IMR-90 (cell line): ENCODE measurements at regions not wholly inside any gene's neighbourhood (a gene's known extent, or its start where the extent isn't known, plus 50 kb on each side); places are given as distances from the start of the nearest gene placed in this dataset.

ENCODE experiments used
- ATAC-seq: fragments of 200-7000 bp; cut with Tn5 transposase; 2 replicates; pipeline ENCODE4 v1.9.1; 2020; ENCODE audit warnings: low read depth, mild to moderate bottlenecking, moderate library complexity
- BruUV-seq: library from RNA; stranded (reverse); fragments of 400-500 nt; replicated peaks from 2 replicates; lab custom pipeline; 2021; lab: Mats Ljungman, UMichigan
- CTCF ChIA-PET: fragments of 300-600 bp; formaldehyde crosslinking; extraction: SDS; loops from one replicate; lab custom pipeline; 2021; ENCODE audit warnings: antibody characterized with exemption; lab: Yijun Ruan, JAX
- POLR2A ChIA-PET: fragments of 300-600 bp; sonication (Branson Sonifier 250); formaldehyde crosslinking; loops from one replicate; lab custom pipeline; 2022; ENCODE audit warnings: antibody characterized with exemption; ENCODE audit not compliant: unreplicated experiment; lab: Charles Lee
- DNase-seq: peaks from one replicate; pipeline ENCODE4 v3.0.0; 2013
- H2AFZ ChIP-seq: replicated peaks from 2 replicates; pipeline ENCODE3; 2013; ENCODE audit warnings: low read length, mild to moderate bottlenecking; ENCODE audit not compliant: poor library complexity
- H2AK5ac ChIP-seq: 2 replicates; pipeline ENCODE4 v1.6.1; 2013; ENCODE audit warnings: low read depth, low read length, inconsistent platforms
- H2AK9ac ChIP-seq: replicated peaks from 2 replicates; pipeline ENCODE3; 2013; ENCODE audit warnings: mild to moderate bottlenecking, low read depth, low read length, moderate library complexity; ENCODE audit not compliant: poor library complexity
- H2BK120ac ChIP-seq: 2 replicates; pipeline ENCODE4 v1.6.1; 2013; ENCODE audit warnings: low read depth, low read length, inconsistent platforms
- H2BK15ac ChIP-seq: 3 replicates; pipeline ENCODE4 v1.6.1; 2013; ENCODE audit warnings: low read depth, low read length, inconsistent platforms
- H2BK20ac ChIP-seq: 2 replicates; pipeline ENCODE4 v1.6.1; 2013; ENCODE audit warnings: low read depth, mild to moderate bottlenecking, inconsistent platforms, low read length, moderate library complexity
- H2BK5ac ChIP-seq: 2 replicates; pipeline ENCODE4 v1.6.1; 2013; ENCODE audit warnings: mild to moderate bottlenecking, low read depth, low read length, inconsistent platforms; ENCODE audit not compliant: poor library complexity, severe bottlenecking
- H3K14ac ChIP-seq: replicated peaks from 2 replicates; pipeline ENCODE4 v1.6.1; 2013; ENCODE audit warnings: low read depth, low read length, inconsistent platforms
- H3K18ac ChIP-seq: 2 replicates; pipeline ENCODE4 v1.6.1; 2013; ENCODE audit warnings: low read depth, low read length, control low read depth
- H3K23ac ChIP-seq: 2 replicates; pipeline ENCODE4 v1.6.1; 2013; ENCODE audit warnings: low read depth, low read length, inconsistent platforms
- H3K27ac ChIP-seq: 2 replicates; pipeline ENCODE4 v1.5.1; 2013; ENCODE audit warnings: mild to moderate bottlenecking, control low read depth, low read length; ENCODE audit not compliant: insufficient read depth
- H3K27me3 ChIP-seq: 2 replicates; pipeline ENCODE4 v1.6.1; 2013; ENCODE audit warnings: low read length; ENCODE audit not compliant: control insufficient read depth, insufficient read depth
- H3K36me3 ChIP-seq: 2 replicates; pipeline ENCODE4 v1.6.1; 2013; ENCODE audit warnings: low read length, mixed read lengths; ENCODE audit not compliant: control insufficient read depth, insufficient read depth
- H3K4ac ChIP-seq: 2 replicates; pipeline ENCODE4 v1.6.1; 2013; ENCODE audit warnings: low read depth, low read length, inconsistent platforms
- H3K4me1 ChIP-seq: 2 replicates; pipeline ENCODE4 v1.6.1; 2013; ENCODE audit warnings: low read length, mixed read lengths; ENCODE audit not compliant: control insufficient read depth, insufficient read depth
- H3K4me2 ChIP-seq: 2 replicates; pipeline ENCODE4 v1.6.1; 2013; ENCODE audit warnings: low read depth, mild to moderate bottlenecking, control low read depth, low read length, moderate library complexity
- H3K4me3 ChIP-seq: 2 replicates; pipeline ENCODE4 v1.5.1; 2013; ENCODE audit warnings: low read depth, mild to moderate bottlenecking, control low read depth, low read length, moderate library complexity; ENCODE audit not compliant: insufficient read depth
- H3K56ac ChIP-seq: 2 replicates; pipeline ENCODE4 v1.6.1; 2013; ENCODE audit warnings: low read length, inconsistent platforms; ENCODE audit not compliant: insufficient read depth; ENCODE audit errors: extremely low read depth
- H3K79me1 ChIP-seq, 2 experiments: 2 replicates each; pipeline ENCODE4 v1.6.1; 2013; ENCODE audit warnings: low read length in 2 of 2, inconsistent platforms in 1 of 2, low read depth in 1 of 2
- H3K9ac ChIP-seq: 2 replicates; pipeline ENCODE4 v1.6.1; 2013; ENCODE audit warnings: low read depth, low read length, control low read depth
- H3K9me1 ChIP-seq: 2 replicates; pipeline ENCODE4 v1.6.1; 2013; ENCODE audit warnings: low read length, inconsistent platforms; ENCODE audit not compliant: insufficient read depth
- H3K9me3 ChIP-seq: 2 replicates; pipeline ENCODE4 v1.6.1; 2013; ENCODE audit warnings: low read length; ENCODE audit not compliant: control insufficient read depth, insufficient read depth
- H4K20me1 ChIP-seq: 2 replicates; pipeline ENCODE4 v1.6.1; 2013; ENCODE audit warnings: low read length, inconsistent platforms; ENCODE audit not compliant: insufficient read depth
- H4K5ac ChIP-seq: 2 replicates; pipeline ENCODE4 v1.6.1; 2013; ENCODE audit warnings: mild to moderate bottlenecking, low read depth, low read length, control low read depth
- H4K8ac ChIP-seq, 2 experiments: 2 replicates each; pipeline ENCODE4 v1.6.1; 2013; ENCODE audit warnings: low read depth in 2 of 2, low read length in 2 of 2, control low read depth in 1 of 2, inconsistent platforms in 1 of 2
- H4K91ac ChIP-seq: 2 replicates; pipeline ENCODE4 v1.6.1; 2013; ENCODE audit warnings: low read depth, low read length, inconsistent platforms; ENCODE audit not compliant: insufficient read depth
- BHLHE40 ChIP-seq: fragments of 150-350 bp; IDR thresholded peaks from 2 replicates; pipeline ENCODE4 v1.6.1; 2016; ENCODE audit warnings: mild to moderate bottlenecking, low read depth, low read length
- CEBPB ChIP-seq: IDR thresholded peaks from 2 replicates; pipeline ENCODE4 v1.6.1; 2012; ENCODE audit warnings: low read depth, low read length, improper control_type of control experiment
- CHD1 ChIP-seq: IDR thresholded peaks from 2 replicates; pipeline ENCODE4 v1.6.1; 2012; ENCODE audit warnings: low read depth, low read length, improper control_type of control experiment
- ELK1 ChIP-seq: fragments of 150-350 bp; IDR thresholded peaks from 2 replicates; pipeline ENCODE4 v1.6.1; 2016; ENCODE audit warnings: low read depth, mild to moderate bottlenecking, low read length, moderate library complexity, borderline replicate concordance
- FOS ChIP-seq: fragments of 150-350 bp; IDR thresholded peaks from 2 replicates; pipeline ENCODE4 v1.6.1; 2016; ENCODE audit warnings: low read depth, low read length
- MAFK ChIP-seq: IDR thresholded peaks from 2 replicates; pipeline ENCODE4 v1.6.1; 2012; ENCODE audit warnings: low read depth, low read length, improper control_type of control experiment
- MAZ ChIP-seq: IDR thresholded peaks from 2 replicates; pipeline ENCODE4 v1.6.1; 2012; ENCODE audit warnings: low read depth, mild to moderate bottlenecking, low read length, improper control_type of control experiment, moderate library complexity, borderline replicate concordance
- MXI1 ChIP-seq: IDR thresholded peaks from 2 replicates; pipeline ENCODE4 v1.6.1; 2012; ENCODE audit warnings: low read depth, mild to moderate bottlenecking, low read length, moderate library complexity, borderline replicate concordance
- NFE2L2 ChIP-seq: fragments of 150-350 bp; IDR thresholded peaks from 2 replicates; pipeline ENCODE4 v1.6.1; 2016; ENCODE audit warnings: low read depth, mild to moderate bottlenecking, low read length
- RAD21 ChIP-seq: IDR thresholded peaks from 2 replicates; pipeline ENCODE4 v1.6.1; 2012; ENCODE audit warnings: low read length, improper control_type of control experiment
- RCOR1 ChIP-seq: IDR thresholded peaks from 2 replicates; pipeline ENCODE4 v1.6.1; 2012; ENCODE audit warnings: mild to moderate bottlenecking, low read length, improper control_type of control experiment; ENCODE audit not compliant: insufficient replicate concordance
- RFX5 ChIP-seq: IDR thresholded peaks from 2 replicates; pipeline ENCODE4 v1.8.0; 2012; ENCODE audit warnings: low read depth, mild to moderate bottlenecking, low read length, moderate library complexity
- SMC3 ChIP-seq: fragments of 150-350 bp; IDR thresholded peaks from 2 replicates; pipeline ENCODE4 v1.6.1; 2016; ENCODE audit warnings: low read depth, mild to moderate bottlenecking, antibody characterized with exemption, low read length, moderate library complexity
- WGBS, 2 experiments: methylation state at CpG; one replicate each; pipeline versions ENCODE4 v1.1.5 to v1.1.7; 2013; ENCODE audit warnings: missing lambda C conversion rate in 2 of 2; ENCODE audit not compliant: insufficient read length in 1 of 2; ENCODE audit errors: extremely low coverage in 2 of 2; 5-methylcytosine and 5-hydroxymethylcytosine counted together
- dilution Hi-C: fragments of 300-500 bp; cut with HindIII; formaldehyde crosslinking; loops from one replicate; pipeline ENCODE4 v1.14.3; 2018; ENCODE audit warnings: low sequenced_read_pairs; ENCODE audit not compliant: unreplicated experiment
- in situ Hi-C: fragments of 300-500 bp; cut with MboI; formaldehyde crosslinking; loops from 3 replicates; pipeline ENCODE4 v1.14.3; 2019; ENCODE audit warnings: low sequenced_read_pairs, inconsistent platforms, mixed read lengths
- intact Hi-C: fragments of 100-400 bp; cut with micrococcal nuclease; formaldehyde crosslinking; loops from 2 replicates; pipeline ENCODE4 v1.10.0; 2022
- TF ChIP-seq, protein P1 (sequence below): conservative IDR thresholded peaks from 2 replicates; pipeline ENCODE4 v1.5.1; 2012; ENCODE audit warnings: mild to moderate bottlenecking, low read depth, low read length, improper control_type of control experiment
- TF ChIP-seq, protein P2 (sequence below): fragments of 150-350 bp; IDR thresholded peaks from 2 replicates; pipeline ENCODE4 v1.6.1; 2017; ENCODE audit warnings: mild to moderate bottlenecking, antibody characterized with exemption, low read length, low read depth

DNA sequence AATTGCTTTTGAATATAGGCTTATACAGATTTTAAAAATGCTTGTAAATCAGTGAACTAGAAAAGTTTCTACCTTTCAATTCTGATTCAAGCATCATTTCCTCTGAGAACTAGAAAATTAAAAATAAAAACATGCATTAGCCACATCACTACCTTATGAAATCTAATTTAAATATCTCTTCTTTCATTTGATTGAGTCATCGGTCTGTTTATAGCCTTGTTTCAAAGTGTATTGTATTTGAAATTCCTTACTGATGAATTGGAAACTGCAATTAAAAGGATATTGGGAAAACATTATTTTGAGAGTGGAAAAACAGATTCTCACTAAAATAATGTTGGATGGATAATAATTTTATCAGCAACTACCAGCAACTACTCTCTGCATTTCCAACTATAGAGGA lies 717.7 kb upstream of the FAM98A start:
- no TSS peak for BruUV-seq
- Histone ChIP-seq H3K14ac (no peak overlapping the region), H3K23ac (no peak overlapping the region), H3K27ac (no peak overlapping the region), H3K79me1 (no peaks in the 10 kb centered on the region), H4K20me1 (no peaks in the 10 kb centered on the region), H3K4me1 (no peaks in the 10 kb centered on the region), H2AK9ac (no peak overlapping the region), H3K9me1 (no peaks in the 10 kb centered on the region), H4K91ac (no peak overlapping the region), H2AFZ (no peak overlapping the region), H3K4ac (no peak overlapping the region), H3K18ac (no peak overlapping the region), H4K8ac (no peak overlapping the region), H3K4me3 (no peak overlapping the region), H2BK120ac (no peak overlapping the region), H2BK5ac (no peak overlapping the region), H3K4me2 (no peak overlapping the region), H2BK20ac (no peak overlapping the region), H4K5ac (no peak overlapping the region), H3K56ac (no peak overlapping the region), H3K36me3 (no peaks in the 10 kb centered on the region), H3K9ac (no peak overlapping the region), H2BK15ac (no peak overlapping the region), H3K27me3 (no peaks in the 10 kb centered on the region), H2AK5ac (no peak overlapping the region), H3K9me3 (0 out of 2 replicates have a peak, but pooled peaks cover 2% of the 10 kb centered on the region)
- in situ Hi-C loops = no loop called here
- ChIA-PET CTCF (no interaction called here), POLR2A (no interaction called here)
- WGBS, 2 experiments = no CpG with 5 or more reads among the region's 1 CpG
- TF ChIP-seq MXI1 = no peak
- no peak for TF ChIP-seq ELK1
- TF ChIP-seq BHLHE40 = no peak
- TF ChIP-seq NFE2L2 = no peak
- TF ChIP-seq RAD21 = no peak
- no peak for TF ChIP-seq MAZ
- no peak for TF ChIP-seq SMC3
- no peak for TF ChIP-seq FOS
- no peak for TF ChIP-seq RCOR1
- TF ChIP-seq RFX5 = no peak
- TF ChIP-seq, protein P1, sequence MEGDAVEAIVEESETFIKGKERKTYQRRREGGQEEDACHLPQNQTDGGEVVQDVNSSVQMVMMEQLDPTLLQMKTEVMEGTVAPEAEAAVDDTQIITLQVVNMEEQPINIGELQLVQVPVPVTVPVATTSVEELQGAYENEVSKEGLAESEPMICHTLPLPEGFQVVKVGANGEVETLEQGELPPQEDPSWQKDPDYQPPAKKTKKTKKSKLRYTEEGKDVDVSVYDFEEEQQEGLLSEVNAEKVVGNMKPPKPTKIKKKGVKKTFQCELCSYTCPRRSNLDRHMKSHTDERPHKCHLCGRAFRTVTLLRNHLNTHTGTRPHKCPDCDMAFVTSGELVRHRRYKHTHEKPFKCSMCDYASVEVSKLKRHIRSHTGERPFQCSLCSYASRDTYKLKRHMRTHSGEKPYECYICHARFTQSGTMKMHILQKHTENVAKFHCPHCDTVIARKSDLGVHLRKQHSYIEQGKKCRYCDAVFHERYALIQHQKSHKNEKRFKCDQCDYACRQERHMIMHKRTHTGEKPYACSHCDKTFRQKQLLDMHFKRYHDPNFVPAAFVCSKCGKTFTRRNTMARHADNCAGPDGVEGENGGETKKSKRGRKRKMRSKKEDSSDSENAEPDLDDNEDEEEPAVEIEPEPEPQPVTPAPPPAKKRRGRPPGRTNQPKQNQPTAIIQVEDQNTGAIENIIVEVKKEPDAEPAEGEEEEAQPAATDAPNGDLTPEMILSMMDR = no peak
- TF ChIP-seq CEBPB = no peak
- TF ChIP-seq CHD1 = no peak
- TF ChIP-seq, protein P2, sequence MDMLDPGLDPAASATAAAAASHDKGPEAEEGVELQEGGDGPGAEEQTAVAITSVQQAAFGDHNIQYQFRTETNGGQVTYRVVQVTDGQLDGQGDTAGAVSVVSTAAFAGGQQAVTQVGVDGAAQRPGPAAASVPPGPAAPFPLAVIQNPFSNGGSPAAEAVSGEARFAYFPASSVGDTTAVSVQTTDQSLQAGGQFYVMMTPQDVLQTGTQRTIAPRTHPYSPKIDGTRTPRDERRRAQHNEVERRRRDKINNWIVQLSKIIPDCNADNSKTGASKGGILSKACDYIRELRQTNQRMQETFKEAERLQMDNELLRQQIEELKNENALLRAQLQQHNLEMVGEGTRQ = no peak
- TF ChIP-seq MAFK = no peak
- dilution Hi-C loops = no loop called here
- intact Hi-C loops = no loop called here
- DNase-seq (no peak), ATAC-seq (no peak)
